ENCODE measurements at regions not wholly inside any gene's neighbourhood (a gene's known extent, or its start where the extent isn't known, plus 50 kb on each side); places are given as distances from the start of the nearest gene placed in this dataset.

- Histone ChIP-seq H3K9ac (replicated peaks in 1 of 4; ENCODE audit: extremely low read depth in 1 of 4, low read depth in 3 of 4, low read length in 3 of 4) (no peak overlapping the region), H3K27me3 (replicated peaks in 1 of 4; ENCODE audit: control insufficient read depth in 3 of 4, extremely low read depth in 1 of 4, insufficient read depth in 3 of 4, low read length in 3 of 4) (no peaks in the 10 kb centered on the region), H2BK5ac (ENCODE audit: low read depth, low read length) (no peak overlapping the region), H3K4me2 (ENCODE audit: insufficient read depth in 1 of 2, low read depth in 2 of 2, low read length in 2 of 2) (no peak overlapping the region), H3K27ac (ENCODE audit: low read depth, low read length) (no peak overlapping the region), H3K4me1 (replicated peaks in 1 of 4; ENCODE audit: control insufficient read depth in 3 of 4, insufficient read depth in 4 of 4, low read length in 3 of 4) (no peaks in the 10 kb centered on the region), H3K18ac (ENCODE audit: extremely low read depth, low read length) (no peak overlapping the region), H4K5ac (ENCODE audit: insufficient read length, low read depth, low read length) (no peak overlapping the region), H2BK20ac (ENCODE audit: low read length) (no peak overlapping the region), H3K4me3 (ENCODE audit: extremely low read depth in 1 of 4, insufficient read depth in 2 of 4, low read depth in 3 of 4, low read length in 4 of 4) (no peak overlapping the region), H2BK15ac (ENCODE audit: low read length) (no peak overlapping the region), H4K91ac (replicated peaks; ENCODE audit: insufficient read length, low read length) (no peak overlapping the region), H3K4ac (replicated peaks; ENCODE audit: insufficient read length, low read depth, low read length) (no peak overlapping the region), H3K14ac (ENCODE audit: insufficient read length) (no peak overlapping the region), H2AFZ (ENCODE audit: low read length) (no peak overlapping the region), H2BK120ac (replicated peaks; ENCODE audit: low read depth, low read length) (no peak overlapping the region), H2AK5ac (ENCODE audit: low read depth, low read length) (no peak overlapping the region), H3K23me2 (ENCODE audit: low read depth, low read length) (no peaks in the 10 kb centered on the region; the same call in 1 of the 2 replicates), H3K23ac (ENCODE audit: insufficient read length) (no peak overlapping the region), H2BK12ac (ENCODE audit: low read depth, low read length) (no peak overlapping the region), H3K9me3 (ENCODE audit: insufficient read depth in 2 of 2, low read depth in 1 of 2, low read length in 1 of 2) (no peaks in the 10 kb centered on the region), H3K36me3 (ENCODE audit: control insufficient read depth in 2 of 4, insufficient read depth in 4 of 4, low read length in 3 of 4) (no peaks in the 10 kb centered on the region), H3K79me1 (ENCODE audit: low read depth, low read length) (no peaks in the 10 kb centered on the region), H4K8ac (ENCODE audit: extremely low read depth, insufficient read depth, low read length) (no peak overlapping the region), H4K20me1 (replicated peaks in 1 of 2; ENCODE audit: control insufficient read depth in 1 of 2, insufficient read depth in 2 of 2, low read length in 2 of 2) (no peaks in the 10 kb centered on the region), H3K79me2 (ENCODE audit: control insufficient read depth in 1 of 2, insufficient read depth in 2 of 2, low read length in 2 of 2) (no peaks in the 10 kb centered on the region), H3K56ac (replicated peaks; ENCODE audit: insufficient read length, low read depth, low read length) (no peak overlapping the region)
- ChIA-PET CTCF (ENCODE audit: partially characterized antibody) (interaction anchor here (0.6 kb wide), 1 partner anchor 26 kb away, joined by 3 read pairs; no protein-coding TSS in a partner anchor), POLR2A (ENCODE audit: partially characterized antibody) (no interaction called here)
- 93% methylated on average over 2 of the region's 2 CpGs; no CpG with 5 or more reads in 1 of the 2 experiments for WGBS, 2 experiments (ENCODE audit: extremely low coverage in 1 of 2, insufficient coverage in 1 of 2, insufficient read length in 1 of 2, insufficient replicate concordance in 2 of 2, low coverage in 1 of 2, low lambda C conversion rate in 2 of 2, missing lambda C conversion rate in 1 of 2)
- FAIRE-seq, result no peak
- TF ChIP-seq YY1 (IDR thresholded peaks at IDR 0.05; ENCODE audit: low read depth, low read length) (no peak), POLR2A (IDR thresholded peaks at IDR 0.05; ENCODE audit: control extremely low read depth in 1 of 2, low read depth in 2 of 2, low read length in 2 of 2) (no peak), TEAD4 (IDR thresholded peaks at IDR 0.05; ENCODE audit: low read depth, low read length) (no peak), PHF8 (conservative IDR thresholded peaks at IDR 0.05; ENCODE audit: low read depth, low read length) (no peak), CEBPB (IDR thresholded peaks at IDR 0.05; ENCODE audit: low read depth, low read length) (no peak), RNF2 (IDR thresholded peaks at IDR 0.05; ENCODE audit: borderline replicate concordance, low read depth, low read length, missing control alignments, poor library complexity, severe bottlenecking) (no peak), JUN (IDR thresholded peaks at IDR 0.05; ENCODE audit: low read depth, low read length) (no peak), GTF2F1 (IDR thresholded peaks at IDR 0.05; ENCODE audit: borderline replicate concordance, low read depth, low read length) (no peak), ASH2L (IDR thresholded peaks at IDR 0.05; ENCODE audit: low read length) (no peak), RFX5 (IDR thresholded peaks at IDR 0.05; ENCODE audit: borderline replicate concordance, low read depth, low read length) (no peak), TCF12 (IDR thresholded peaks at IDR 0.05; ENCODE audit: low read depth, low read length) (no peak), GABPA (IDR thresholded peaks at IDR 0.05; ENCODE audit: borderline replicate concordance, insufficient read depth, low read length) (no peak), EP300 (IDR thresholded peaks at IDR 0.05; ENCODE audit: borderline replicate concordance in 1 of 2, low read depth in 2 of 2, low read length in 2 of 2) (no peak), EZH2 (IDR thresholded peaks at IDR 0.05; ENCODE audit: low read depth, low read length, severe bottlenecking) (no peak)
- TF ChIP-seq, protein P1, sequence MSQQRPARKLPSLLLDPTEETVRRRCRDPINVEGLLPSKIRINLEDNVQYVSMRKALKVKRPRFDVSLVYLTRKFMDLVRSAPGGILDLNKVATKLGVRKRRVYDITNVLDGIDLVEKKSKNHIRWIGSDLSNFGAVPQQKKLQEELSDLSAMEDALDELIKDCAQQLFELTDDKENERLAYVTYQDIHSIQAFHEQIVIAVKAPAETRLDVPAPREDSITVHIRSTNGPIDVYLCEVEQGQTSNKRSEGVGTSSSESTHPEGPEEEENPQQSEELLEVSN (IDR thresholded peaks at IDR 0.05), result no peak
- no peak for DNase-seq (ENCODE audit: low read depth in 1 of 2, low spot score in 2 of 2)
These were observed 2092.7 kb upstream of the PIK3C3 start for GRCh38 chr18:39862341-39862740.

All from H1 (cell line).